ENCODE measurements at regions not wholly inside any gene's neighbourhood (a gene's known extent, or its start where the extent isn't known, plus 50 kb on each side); places are given as distances from the start of the nearest gene placed in this dataset.

DNA sequence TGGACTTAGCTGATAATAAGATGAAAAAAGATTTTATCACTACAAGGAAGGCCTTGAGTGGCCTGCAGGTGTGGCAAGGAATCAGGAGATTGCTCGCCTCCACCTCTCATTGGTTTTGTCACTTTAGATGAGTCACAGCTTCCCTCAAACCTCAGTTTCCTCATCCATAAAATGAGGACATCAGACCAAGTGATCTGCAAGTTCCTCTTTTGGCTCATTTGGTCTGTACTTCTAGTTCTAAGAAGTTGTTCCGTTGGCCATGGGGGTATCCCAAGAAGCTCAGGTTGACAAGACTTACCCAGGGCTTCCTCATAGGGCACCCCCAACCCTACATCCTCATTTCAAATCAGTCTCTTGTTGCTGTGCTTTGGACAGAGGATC lies 254.1 kb downstream of the UACA start:
- no peaks in the 10 kb centered on the region for H3K36me3 ChIP-seq (ENCODE audit: control insufficient read depth, insufficient read depth, low read length)
- no peaks in the 10 kb centered on the region for H3K27me3 ChIP-seq (ENCODE audit: control insufficient read depth, insufficient read depth, low read length)
- no peak overlapping the region for H3K4me3 ChIP-seq (ENCODE audit: low read depth, low read length)
- TF ChIP-seq, protein P1, sequence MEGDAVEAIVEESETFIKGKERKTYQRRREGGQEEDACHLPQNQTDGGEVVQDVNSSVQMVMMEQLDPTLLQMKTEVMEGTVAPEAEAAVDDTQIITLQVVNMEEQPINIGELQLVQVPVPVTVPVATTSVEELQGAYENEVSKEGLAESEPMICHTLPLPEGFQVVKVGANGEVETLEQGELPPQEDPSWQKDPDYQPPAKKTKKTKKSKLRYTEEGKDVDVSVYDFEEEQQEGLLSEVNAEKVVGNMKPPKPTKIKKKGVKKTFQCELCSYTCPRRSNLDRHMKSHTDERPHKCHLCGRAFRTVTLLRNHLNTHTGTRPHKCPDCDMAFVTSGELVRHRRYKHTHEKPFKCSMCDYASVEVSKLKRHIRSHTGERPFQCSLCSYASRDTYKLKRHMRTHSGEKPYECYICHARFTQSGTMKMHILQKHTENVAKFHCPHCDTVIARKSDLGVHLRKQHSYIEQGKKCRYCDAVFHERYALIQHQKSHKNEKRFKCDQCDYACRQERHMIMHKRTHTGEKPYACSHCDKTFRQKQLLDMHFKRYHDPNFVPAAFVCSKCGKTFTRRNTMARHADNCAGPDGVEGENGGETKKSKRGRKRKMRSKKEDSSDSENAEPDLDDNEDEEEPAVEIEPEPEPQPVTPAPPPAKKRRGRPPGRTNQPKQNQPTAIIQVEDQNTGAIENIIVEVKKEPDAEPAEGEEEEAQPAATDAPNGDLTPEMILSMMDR (IDR thresholded peaks at IDR 0.05; ENCODE audit: insufficient read depth, low read length, poor library complexity, severe bottlenecking): no peak
- DNase-seq (ENCODE audit: low read depth): no peak

DNA sequence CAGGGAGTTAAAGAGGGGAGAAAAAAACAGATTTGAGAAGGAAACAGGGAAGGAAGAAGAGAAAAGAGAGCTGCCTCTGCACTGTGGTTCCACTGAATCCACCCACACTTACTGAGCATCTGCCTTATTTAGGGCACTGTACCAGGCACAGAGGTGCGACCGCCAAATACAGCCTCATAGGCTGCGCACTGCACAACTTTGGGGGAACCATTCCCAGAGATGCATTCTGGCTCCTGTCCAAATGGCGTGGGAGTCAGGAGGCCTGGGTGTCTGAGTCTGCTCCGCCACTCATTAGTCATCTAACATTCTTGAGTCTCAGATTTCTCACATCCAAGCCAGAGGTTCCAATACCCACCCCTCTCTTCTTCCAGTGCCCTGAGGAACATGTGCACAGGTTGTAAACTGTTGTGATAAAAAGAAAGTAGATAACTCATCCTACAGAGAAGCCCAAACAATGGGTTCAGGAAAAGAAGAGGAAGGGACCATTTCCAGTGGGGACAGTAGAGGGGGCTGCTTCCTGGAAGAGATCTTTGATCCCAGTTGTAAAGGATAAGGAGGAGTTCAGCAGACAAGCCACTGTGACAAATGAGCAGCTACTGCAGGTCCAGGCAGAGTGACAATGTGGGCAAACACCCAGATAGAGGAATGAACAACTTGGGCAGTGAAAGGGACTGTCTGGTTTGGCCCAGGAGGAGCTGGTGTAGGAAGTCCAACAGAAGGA lies 254.6 kb downstream of the UACA start:
- Histone ChIP-seq H3K36me3 (ENCODE audit: control insufficient read depth, insufficient read depth, low read length) (no peaks in the 10 kb centered on the region), H3K27me3 (ENCODE audit: control insufficient read depth, insufficient read depth, low read length) (no peaks in the 10 kb centered on the region), H3K4me3 (ENCODE audit: low read depth, low read length) (no peak overlapping the region)
- TF ChIP-seq, protein P1 (IDR thresholded peaks at IDR 0.05; ENCODE audit: insufficient read depth, low read length, poor library complexity, severe bottlenecking): no peak
- peak; percentile 85 for DNase-seq (ENCODE audit: low read depth)

DNA sequence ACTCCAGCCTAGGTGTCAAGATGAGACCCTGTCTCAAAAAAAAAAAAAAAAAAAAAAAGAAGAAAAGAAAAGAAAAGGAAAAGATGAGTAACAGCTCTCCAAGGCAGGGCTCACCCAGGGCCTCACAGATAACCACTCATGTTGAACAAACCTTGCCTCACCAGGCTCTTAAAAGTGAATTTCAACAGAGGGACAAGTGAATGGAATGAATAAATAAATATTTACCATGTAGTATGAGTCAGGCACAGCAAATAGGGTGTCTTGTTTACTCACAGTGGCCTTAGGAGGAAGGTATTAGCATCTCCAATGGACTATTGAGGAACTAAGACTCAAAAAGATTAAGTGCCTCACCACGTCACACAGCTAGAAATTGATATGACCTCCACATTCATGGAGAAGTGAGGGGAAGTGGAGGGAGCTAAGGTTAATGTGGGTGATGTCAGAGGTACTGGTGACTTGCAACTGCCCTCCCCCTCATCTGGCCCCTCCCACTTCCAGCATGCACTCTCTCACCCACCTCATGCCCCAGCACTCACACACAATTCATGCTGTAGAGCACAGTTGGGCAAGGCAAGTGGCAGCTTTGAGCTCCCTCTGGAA lies 255.5 kb downstream of the UACA start:
- Histone ChIP-seq H3K4me3 (ENCODE audit: low read depth, low read length) (no peak overlapping the region), H3K36me3 (ENCODE audit: control insufficient read depth, insufficient read depth, low read length) (no peaks in the 10 kb centered on the region), H3K27me3 (ENCODE audit: control insufficient read depth, insufficient read depth, low read length) (no peaks in the 10 kb centered on the region)
- peak; percentile 68 for DNase-seq (ENCODE audit: low read depth)
- TF ChIP-seq, protein P1 (IDR thresholded peaks at IDR 0.05; ENCODE audit: insufficient read depth, low read length, poor library complexity, severe bottlenecking): no peak

DNA sequence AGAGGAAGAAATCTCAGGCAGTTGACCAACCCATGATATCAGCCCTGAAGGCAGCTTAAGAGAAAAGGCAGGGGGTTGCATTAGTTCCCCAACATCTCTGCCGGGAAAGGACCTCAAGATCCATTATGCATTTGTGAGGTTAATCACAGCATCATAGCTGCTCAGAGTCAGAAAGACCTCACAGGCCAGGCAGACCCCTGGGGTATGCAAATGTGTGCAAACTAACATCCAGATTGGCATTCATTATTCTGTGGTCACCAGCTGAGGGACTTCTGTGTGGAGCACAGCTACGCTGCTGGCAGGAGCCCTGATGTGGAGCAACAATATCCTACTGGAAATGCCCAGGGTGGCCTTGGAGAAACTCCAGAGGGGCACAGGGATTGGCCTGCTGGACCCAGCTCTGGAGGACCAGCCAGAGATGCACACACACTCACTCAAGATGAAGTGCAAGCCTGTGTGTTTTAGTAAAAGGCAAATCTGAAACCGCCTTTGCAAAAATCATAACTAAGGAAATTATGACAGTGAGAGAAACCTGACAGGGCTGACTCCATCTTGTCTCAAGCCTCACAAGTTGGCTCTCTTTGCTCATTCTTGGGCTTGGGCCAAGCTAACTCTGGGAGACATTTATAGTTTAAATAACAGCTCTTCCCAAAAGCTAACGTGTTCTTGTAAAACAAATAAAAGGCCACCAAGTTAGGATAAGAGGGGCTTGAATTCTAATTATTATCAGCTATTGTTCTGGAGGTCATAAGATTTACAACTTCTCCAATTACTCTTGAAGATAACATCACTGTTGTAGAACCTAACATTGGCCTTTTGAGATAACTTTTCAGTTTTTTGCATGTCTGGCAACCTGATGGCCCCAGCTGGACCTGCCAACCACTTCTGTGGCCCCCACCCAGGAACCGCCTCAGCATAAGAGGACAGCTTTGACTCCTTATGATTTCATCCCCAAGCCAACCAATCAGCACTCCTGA lies 257.1 kb downstream of the UACA start:
- Histone ChIP-seq H3K4me3 (ENCODE audit: low read depth, low read length) (no peak overlapping the region), H3K27me3 (ENCODE audit: control insufficient read depth, insufficient read depth, low read length) (no peaks in the 10 kb centered on the region), H3K36me3 (ENCODE audit: control insufficient read depth, insufficient read depth, low read length) (no peaks in the 10 kb centered on the region)
- TF ChIP-seq, protein P1 (IDR thresholded peaks at IDR 0.05; ENCODE audit: insufficient read depth, low read length, poor library complexity, severe bottlenecking): no peak
- DNase-seq (ENCODE audit: low read depth): no peak

DNA sequence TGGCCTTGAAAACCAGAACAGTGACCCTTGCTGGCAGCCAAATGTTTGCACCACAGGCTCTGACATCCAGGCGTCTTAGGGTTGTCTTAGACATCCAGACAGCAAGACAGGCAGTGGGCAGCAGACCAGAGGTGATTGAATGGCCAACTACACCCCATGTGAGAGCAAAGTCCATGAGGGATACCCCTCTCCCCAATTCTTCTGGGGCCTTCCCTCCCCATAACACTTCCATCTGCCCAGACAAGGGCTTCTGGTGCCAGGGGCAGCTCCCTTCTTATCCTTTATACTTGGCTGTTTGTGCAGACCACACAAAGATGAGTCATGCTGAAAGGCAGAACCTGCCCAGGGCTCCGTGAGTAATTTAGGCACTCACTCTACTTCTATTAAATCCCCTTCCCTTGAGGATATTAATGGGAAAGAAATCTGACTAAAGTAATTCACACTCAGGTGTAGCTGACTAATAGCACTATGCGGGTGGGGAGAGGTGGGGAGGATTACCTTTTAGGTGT lies 257.9 kb downstream of the UACA start:
- TF ChIP-seq, protein P1 (IDR thresholded peaks at IDR 0.05; ENCODE audit: insufficient read depth, low read length, poor library complexity, severe bottlenecking): no peak
- H3K4me3 ChIP-seq (ENCODE audit: low read depth, low read length): no peak overlapping the region
- no peaks in the 10 kb centered on the region for H3K36me3 ChIP-seq (ENCODE audit: control insufficient read depth, insufficient read depth, low read length)
- H3K27me3 ChIP-seq (ENCODE audit: control insufficient read depth, insufficient read depth, low read length): no peaks in the 10 kb centered on the region
- peak; percentile 79 for DNase-seq (ENCODE audit: low read depth)
